Central memory CD8-positive, alpha-beta T cell (primary cell): ENCODE measurements at regions not wholly inside any gene's neighbourhood (a gene's known extent, or its start where the extent isn't known, plus 50 kb on each side); places are given as distances from the start of the nearest gene placed in this dataset.

Source experiments
- ATAC-seq: fragments of 150-1000 bp; cut with Tn5 transposase; replicated peaks from 2 replicates; pipeline ENCODE4 v1.10.0; 2022; ENCODE audit warnings: mild to moderate bottlenecking, moderate FRiP score, moderate number of reproducible peaks; ENCODE audit not compliant: poor library complexity, severe bottlenecking; ENCODE audit errors: extremely low read depth
- DNase-seq, 2 donors: peaks; one replicate each; pipeline ENCODE4 v3.0.0; 2021; ENCODE audit warnings: low spot score in 2 of 2
- H3K27ac Mint-ChIP-seq: one replicate; pipeline ENCODE4 v1.8.0; 2022; ENCODE audit warnings: low read depth, mild to moderate bottlenecking, moderate library complexity, mixed read lengths
- H3K27me3 Mint-ChIP-seq: one replicate; pipeline ENCODE4 v1.8.0; 2022; ENCODE audit warnings: mixed read lengths
- H3K36me3 Mint-ChIP-seq: one replicate; pipeline ENCODE4 v1.8.0; 2022; ENCODE audit warnings: mild to moderate bottlenecking, moderate library complexity, mixed read lengths; ENCODE audit not compliant: insufficient read depth
- H3K4me1 Mint-ChIP-seq: one replicate; pipeline ENCODE4 v1.8.0; 2022; ENCODE audit warnings: mixed read lengths
- H3K4me3 Mint-ChIP-seq: one replicate; pipeline ENCODE4 v1.8.0; 2022; ENCODE audit warnings: mild to moderate bottlenecking, moderate library complexity, mixed read lengths
- H3K9me3 Mint-ChIP-seq: one replicate; pipeline ENCODE4 v1.8.0; 2022; ENCODE audit warnings: mixed read lengths

DNA sequence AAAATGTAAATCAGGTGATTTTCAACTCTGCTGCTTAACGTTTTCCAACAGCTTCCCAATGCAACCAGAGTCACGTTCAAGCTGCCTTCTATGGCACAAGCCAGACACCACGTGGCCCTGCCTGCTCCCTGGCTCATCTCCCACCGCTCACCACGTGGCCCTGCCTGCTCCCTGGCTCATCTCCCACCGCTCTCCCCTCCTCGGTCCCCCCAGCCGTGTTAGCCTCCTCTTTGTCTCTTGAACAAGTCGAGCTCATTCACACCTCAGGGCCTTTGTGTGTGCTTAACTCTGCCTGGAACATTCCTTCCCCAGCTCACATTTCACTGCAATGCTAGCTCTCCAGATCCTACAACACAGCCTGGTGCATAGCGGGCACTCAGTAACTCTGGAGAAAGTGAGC lies 307.6 kb downstream of the CTTN start:
- Mint-ChIP-seq H3K4me1 (no peaks in the 10 kb centered on the region), H3K9me3 (no peaks in the 10 kb centered on the region), H3K27ac (no peak overlapping the region), H3K4me3 (no peak overlapping the region), H3K27me3 (peaks cover 25% of the 10 kb centered on the region), H3K36me3 (no peaks in the 10 kb centered on the region)
- DNase-seq (no peak), ATAC-seq (no peak)

DNA sequence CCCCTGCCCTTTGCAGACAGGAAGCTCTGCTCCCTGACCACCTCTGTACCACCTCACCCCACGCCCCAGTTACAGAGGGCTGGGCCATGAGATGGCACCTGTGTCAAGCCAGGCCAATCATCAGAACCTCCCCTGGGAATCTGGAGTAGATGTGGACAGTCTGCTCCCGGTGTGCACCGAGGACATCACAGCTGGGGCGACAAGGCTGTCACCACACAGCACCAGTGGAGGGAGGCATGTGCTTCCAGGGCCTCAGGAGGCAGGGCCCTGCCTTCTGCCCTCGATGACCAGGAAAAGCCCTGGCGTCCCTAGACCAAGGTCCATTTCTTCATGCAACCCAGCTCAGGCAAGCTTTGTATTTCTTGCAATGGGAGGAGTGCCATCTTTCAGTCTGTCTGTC lies 309.5 kb downstream of the CTTN start:
- DNase-seq (no peak), ATAC-seq (no peak)
- peaks cover 34% of the 10 kb centered on the region for H3K27me3 Mint-ChIP-seq
- no peaks in the 10 kb centered on the region for H3K9me3 Mint-ChIP-seq
- no peak overlapping the region for H3K4me3 Mint-ChIP-seq
- H3K27ac Mint-ChIP-seq = no peak overlapping the region
- H3K4me1 Mint-ChIP-seq = no peaks in the 10 kb centered on the region
- H3K36me3 Mint-ChIP-seq = no peaks in the 10 kb centered on the region

DNA sequence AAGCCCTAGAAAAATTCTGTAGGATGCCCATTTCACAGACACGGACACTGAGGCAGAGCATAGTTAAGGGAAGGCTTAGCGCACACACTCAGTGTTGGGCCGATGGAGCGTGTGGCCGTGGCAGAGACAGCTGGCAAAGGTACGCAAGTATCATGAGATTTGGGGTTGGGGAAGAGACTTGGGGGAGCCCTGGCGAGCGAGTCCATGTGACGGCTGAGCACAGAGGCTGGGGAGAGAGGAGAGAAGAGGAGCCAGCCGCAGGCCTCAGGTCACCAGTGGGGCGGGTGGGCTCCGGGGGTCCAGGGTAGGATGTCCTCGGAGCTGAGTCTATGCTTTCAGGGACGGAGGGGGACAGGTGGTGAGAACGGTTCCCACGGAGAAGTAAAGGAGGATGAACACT lies 311.3 kb downstream of the CTTN start:
- no peak overlapping the region for H3K4me3 Mint-ChIP-seq
- no peaks in the 10 kb centered on the region for H3K9me3 Mint-ChIP-seq
- DNase-seq (no peak), ATAC-seq (no peak)
- H3K36me3 Mint-ChIP-seq = no peaks in the 10 kb centered on the region
- H3K27me3 Mint-ChIP-seq = peaks cover 44% of the 10 kb centered on the region
- no peak overlapping the region for H3K27ac Mint-ChIP-seq
- H3K4me1 Mint-ChIP-seq = no peaks in the 10 kb centered on the region

DNA sequence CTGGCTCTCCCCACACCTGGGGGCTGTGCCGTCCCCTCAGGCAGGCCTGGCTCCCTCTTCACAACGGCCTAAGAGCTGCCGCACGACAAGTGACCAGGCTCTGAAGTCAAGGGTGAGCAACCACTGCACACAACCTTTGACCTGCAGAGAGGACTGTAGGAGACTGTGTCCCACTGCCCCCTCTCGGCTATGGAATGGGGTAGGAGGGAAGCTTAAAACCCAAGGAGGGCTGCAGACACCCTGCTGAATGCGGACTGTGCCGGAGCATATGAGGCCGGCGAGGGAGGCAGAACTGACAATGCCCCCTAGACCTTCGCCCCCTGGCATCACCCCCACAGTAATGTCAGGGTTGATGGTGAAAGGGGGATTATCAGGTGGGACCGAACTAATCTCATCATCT lies 311.9 kb downstream of the CTTN start:
- H3K27ac Mint-ChIP-seq = no peak overlapping the region
- no peak overlapping the region for H3K4me3 Mint-ChIP-seq
- ATAC-seq (no peak), DNase-seq (no peak)
- peaks cover 49% of the 10 kb centered on the region for H3K27me3 Mint-ChIP-seq
- H3K36me3 Mint-ChIP-seq = no peaks in the 10 kb centered on the region
- no peaks in the 10 kb centered on the region for H3K4me1 Mint-ChIP-seq
- no peaks in the 10 kb centered on the region for H3K9me3 Mint-ChIP-seq

DNA sequence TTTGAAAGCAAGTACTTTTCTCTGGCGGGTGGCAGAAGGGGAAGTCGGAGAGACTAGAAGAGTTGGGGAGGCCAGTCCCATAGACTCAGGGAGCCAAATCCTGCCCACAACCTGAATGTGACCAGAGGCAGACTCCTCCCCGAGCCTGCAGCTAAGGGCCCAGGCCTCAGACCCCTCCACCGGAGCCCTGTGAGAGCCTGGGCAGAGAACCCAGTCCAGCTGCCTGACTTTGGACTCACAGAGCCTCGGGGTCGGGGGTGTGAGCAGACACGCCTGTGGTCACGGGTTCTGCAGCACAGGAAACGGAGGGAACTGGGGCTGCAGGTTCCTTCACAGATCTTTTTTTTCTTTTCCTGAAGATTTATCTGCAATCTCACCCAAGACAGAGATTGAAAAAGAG lies 312.3 kb downstream of the CTTN start:
- DNase-seq (no peak), ATAC-seq (no peak)
- Mint-ChIP-seq H3K36me3 (no peaks in the 10 kb centered on the region), H3K9me3 (no peaks in the 10 kb centered on the region), H3K4me3 (no peak overlapping the region), H3K4me1 (no peaks in the 10 kb centered on the region), H3K27me3 (peaks cover 49% of the 10 kb centered on the region), H3K27ac (no peak overlapping the region)

DNA sequence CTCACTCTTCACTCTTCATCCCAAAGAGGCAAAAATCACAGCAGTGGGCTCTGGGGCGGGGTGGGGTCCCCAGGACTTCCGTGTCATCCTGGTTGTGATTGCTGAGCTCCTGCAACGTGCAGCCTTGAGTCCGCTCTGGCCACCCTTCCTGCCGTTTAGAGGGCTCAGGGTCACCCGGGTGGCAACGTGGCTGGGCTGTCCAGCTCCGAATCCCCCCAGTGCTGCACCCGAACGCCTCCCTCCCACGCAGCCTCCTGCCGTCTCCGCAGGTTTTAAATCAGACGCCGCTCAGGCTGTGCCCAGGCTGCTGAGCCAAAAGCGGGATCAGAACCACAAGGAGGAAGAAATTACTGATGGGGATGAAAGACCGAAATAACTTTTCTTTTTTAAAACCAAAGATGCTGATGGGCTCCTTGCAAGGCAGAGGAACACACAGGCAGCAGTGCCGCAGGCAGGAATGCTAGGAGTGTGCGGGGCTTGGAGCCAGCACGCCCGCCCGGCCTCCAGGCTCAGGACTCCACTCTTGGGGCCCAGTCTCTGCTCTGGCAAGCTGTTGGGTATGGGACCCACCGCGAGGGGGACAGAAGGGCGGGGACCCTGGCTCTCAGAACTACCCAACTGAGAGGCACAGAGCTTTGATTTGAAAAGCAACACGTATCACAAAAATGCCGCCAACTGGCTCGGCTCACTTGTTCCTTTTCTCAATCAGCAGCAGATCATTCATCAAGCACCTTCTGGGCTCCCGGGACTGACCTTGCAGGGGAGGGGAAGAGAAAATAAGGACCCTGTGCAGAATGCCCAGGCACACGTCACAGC lies 313.0 kb downstream of the CTTN start:
- Mint-ChIP-seq H3K4me3 (no peak overlapping the region), H3K9me3 (no peaks in the 10 kb centered on the region), H3K27me3 (peaks cover 49% of the 10 kb centered on the region), H3K4me1 (no peaks in the 10 kb centered on the region), H3K36me3 (no peaks in the 10 kb centered on the region), H3K27ac (no peak overlapping the region)
- DNase-seq (no peak), ATAC-seq (no peak)

DNA sequence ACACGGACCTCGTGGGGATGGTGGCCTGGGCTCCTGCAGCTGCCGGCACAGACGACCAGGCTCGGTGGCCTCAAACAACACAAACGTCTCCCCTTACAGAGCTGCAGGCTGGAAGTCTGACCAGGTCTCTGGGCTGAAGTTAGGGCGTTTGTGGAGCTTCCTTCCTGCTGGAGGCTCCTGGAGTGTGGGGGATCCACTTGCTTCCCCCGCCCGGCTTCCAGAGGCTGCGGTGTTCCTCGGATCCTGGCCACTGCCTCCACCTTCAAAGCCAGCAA lies 313.5 kb downstream of the CTTN start:
- H3K27ac Mint-ChIP-seq = no peak overlapping the region
- H3K36me3 Mint-ChIP-seq = no peaks in the 10 kb centered on the region
- no peak overlapping the region for H3K4me3 Mint-ChIP-seq
- ATAC-seq (no peak), DNase-seq (no peak)
- H3K4me1 Mint-ChIP-seq = no peaks in the 10 kb centered on the region
- H3K27me3 Mint-ChIP-seq = peaks cover 49% of the 10 kb centered on the region
- H3K9me3 Mint-ChIP-seq = no peaks in the 10 kb centered on the region

DNA sequence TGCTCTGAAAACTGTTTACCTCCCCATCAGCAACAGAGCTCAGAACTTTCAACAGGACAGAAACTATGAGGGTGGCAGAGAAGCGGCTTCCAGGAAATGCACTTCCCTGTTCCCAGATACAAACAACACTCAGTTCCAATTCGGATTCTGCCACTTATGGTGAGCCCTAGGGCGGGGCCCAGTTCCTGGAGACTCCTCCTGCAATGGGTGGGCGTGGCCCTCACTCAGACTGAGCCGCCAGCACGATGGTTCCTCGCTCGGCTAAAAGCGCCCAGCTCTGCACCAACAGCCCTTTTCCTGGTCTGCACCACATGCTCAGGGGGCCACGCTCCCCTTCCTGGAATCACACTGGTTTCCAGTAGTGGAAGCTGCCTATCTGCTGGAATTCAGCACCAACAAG lies 314.1 kb downstream of the CTTN start:
- ATAC-seq (no peak), DNase-seq (no peak)
- Mint-ChIP-seq H3K4me3 (no peak overlapping the region), H3K27me3 (peaks cover 49% of the 10 kb centered on the region), H3K4me1 (no peaks in the 10 kb centered on the region), H3K9me3 (no peaks in the 10 kb centered on the region), H3K27ac (no peak overlapping the region), H3K36me3 (no peaks in the 10 kb centered on the region)

DNA sequence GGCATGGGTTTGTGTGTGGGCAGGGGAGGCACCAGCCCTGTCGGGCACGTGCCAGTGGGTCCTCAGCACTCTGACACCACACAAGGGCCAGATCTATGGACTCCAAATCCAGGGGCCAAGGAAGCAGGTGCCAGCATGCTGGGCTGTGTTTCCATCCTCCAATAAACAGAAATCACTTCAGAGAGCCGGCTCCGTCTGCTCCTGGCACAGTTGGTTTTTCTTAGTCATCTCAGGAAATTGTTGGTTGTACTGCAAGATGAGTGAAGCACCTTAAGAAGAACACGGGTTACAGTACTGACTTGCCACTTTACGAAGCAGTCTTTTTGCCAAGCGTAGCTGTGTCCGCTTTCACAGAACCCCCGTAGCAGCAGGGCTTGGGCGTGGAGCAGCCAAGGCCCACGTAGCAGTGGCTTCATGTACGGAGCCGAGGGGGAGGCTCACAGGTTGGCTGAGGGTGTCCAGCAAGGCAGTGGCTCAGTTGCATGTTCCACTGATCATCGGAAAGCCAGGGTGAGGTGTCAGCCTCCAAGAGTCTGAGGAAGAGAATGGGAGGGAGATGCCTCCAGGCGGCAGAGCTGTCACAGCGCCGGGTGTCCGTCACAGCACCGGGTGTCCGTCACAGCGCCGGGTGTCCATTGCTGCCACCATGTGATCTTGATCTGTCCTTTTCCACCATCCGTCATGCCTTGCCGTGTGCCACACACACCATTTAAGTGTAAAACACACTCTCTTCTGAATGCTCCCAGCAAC lies 314.9 kb downstream of the CTTN start:
- peaks cover 48% of the 10 kb centered on the region for H3K27me3 Mint-ChIP-seq
- no peak overlapping the region for H3K4me3 Mint-ChIP-seq

DNA sequence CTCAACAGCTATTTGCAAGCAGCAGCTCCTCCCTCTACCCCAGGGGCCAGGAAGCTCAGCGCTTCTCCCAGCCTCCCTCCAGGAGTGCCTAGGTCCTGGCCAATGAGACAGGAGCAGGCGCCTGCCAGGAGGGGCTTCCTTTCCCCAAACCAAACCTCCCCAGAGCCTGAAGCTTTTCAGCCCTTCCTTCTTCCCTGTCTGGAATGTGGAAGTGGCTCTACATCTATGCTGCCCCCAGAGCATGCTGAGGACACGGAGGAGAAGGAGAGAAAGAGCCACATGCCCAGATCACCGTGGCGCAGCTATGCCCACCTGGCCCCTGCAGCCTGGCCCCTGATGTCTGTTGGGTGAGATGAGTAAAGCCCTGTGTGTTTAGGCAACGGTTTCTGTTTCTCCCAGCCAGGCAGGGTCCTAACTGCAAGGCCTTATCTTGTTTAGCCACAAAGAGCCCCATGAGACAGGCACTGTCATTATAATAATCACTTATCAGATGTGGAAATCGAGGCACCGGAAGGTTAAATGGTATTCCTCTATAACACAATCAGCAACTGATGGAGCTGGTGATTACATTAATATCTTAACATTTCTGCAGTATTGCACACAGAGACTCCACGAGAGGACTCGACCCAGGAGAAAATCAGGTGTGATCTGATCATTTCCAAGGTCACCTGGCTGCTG lies 315.8 kb downstream of the CTTN start:
- no peaks in the 10 kb centered on the region for H3K9me3 Mint-ChIP-seq
- no peaks in the 10 kb centered on the region for H3K36me3 Mint-ChIP-seq
- no peak overlapping the region for H3K4me3 Mint-ChIP-seq
- peaks cover 39% of the 10 kb centered on the region for H3K27me3 Mint-ChIP-seq
- DNase-seq (no peak), ATAC-seq (no peak)
- no peaks in the 10 kb centered on the region for H3K4me1 Mint-ChIP-seq
- no peak overlapping the region for H3K27ac Mint-ChIP-seq

More for the DNA sequence above, 314.9 kb downstream of the CTTN start:
- ATAC-seq = no peak
- Mint-ChIP-seq H3K36me3 (no peaks in the 10 kb centered on the region), H3K4me1 (no peaks in the 10 kb centered on the region), H3K27ac (no peak overlapping the region), H3K9me3 (no peaks in the 10 kb centered on the region)
- no peak for DNase-seq

DNA sequence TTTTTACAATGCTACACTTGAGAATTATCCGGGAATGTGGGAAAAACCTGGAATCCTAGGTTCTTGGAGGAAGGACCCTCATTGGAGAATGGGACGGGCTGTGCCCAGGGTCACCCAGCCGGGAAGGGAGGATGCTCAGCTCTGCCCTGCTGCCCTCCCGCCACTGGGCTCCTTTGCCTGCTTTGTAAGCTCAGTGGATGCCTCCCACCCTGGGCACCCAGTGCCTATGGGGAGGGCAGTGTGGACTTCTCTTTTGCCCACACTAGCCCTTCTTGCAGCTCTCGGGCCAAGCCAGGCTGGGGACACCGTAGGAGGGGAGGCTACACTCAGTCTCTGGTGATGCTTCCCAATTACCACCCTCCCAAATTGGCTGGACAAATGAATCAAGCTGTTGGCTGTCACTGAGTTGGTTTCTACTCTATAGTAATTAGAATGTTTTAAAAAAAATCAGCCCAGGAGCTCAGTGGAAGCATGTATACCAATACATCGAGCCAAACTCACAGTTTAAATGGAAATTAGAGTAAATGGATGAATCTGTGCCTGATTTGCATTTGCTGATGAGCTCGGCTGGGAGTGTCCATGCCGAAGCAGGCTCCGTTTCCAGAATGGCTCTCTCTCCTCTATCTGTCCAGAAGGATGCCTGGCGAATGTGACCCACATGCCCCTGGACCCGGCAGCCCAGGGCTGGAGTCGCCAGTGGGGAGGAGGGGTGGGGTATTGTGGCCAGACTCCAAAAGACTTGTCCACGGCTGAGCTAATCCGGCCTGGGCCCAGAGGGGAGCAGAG lies 317.0 kb downstream of the CTTN start:
- Mint-ChIP-seq H3K4me3 (no peak overlapping the region), H3K9me3 (no peaks in the 10 kb centered on the region), H3K36me3 (no peaks in the 10 kb centered on the region), H3K4me1 (no peaks in the 10 kb centered on the region), H3K27me3 (peaks cover 27% of the 10 kb centered on the region), H3K27ac (no peak overlapping the region)
- DNase-seq (no peak), ATAC-seq (no peak)

DNA sequence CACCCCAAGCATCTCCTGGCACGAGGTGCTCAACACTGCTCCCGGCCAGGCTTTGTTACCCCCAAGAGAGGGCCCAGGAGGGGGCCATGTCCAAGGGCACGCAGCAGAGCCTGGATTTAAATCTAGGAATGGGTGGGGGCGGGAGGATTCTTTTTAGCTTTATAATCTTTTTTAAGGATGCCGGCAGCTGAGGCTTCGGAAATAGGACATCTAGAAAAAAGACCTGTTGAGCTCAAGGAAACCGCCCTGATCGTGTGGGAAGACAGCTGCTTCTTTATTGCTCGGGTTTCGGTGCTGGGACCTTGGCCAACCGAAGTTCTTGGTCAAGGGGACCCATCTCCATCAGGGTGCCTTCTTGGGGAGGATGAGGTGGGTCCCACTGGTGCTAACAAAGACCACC lies 317.9 kb downstream of the CTTN start:
- H3K4me1 Mint-ChIP-seq = no peaks in the 10 kb centered on the region
- no peak overlapping the region for H3K27ac Mint-ChIP-seq
- no peak for ATAC-seq
- no peaks in the 10 kb centered on the region for H3K9me3 Mint-ChIP-seq
- H3K27me3 Mint-ChIP-seq = peaks cover 25% of the 10 kb centered on the region
- no peak for DNase-seq
- H3K4me3 Mint-ChIP-seq = no peak overlapping the region
- no peaks in the 10 kb centered on the region for H3K36me3 Mint-ChIP-seq
